ENCODE measurements at regions not wholly inside any gene's neighbourhood (a gene's known extent, or its start where the extent isn't known, plus 50 kb on each side); places are given as distances from the start of the nearest gene placed in this dataset.
"Not testable (repeated sequence)": the region's sequence is repeated elsewhere in the genome, so short reads cannot be mapped to it uniquely, and the experiment has no call there.

DNA sequence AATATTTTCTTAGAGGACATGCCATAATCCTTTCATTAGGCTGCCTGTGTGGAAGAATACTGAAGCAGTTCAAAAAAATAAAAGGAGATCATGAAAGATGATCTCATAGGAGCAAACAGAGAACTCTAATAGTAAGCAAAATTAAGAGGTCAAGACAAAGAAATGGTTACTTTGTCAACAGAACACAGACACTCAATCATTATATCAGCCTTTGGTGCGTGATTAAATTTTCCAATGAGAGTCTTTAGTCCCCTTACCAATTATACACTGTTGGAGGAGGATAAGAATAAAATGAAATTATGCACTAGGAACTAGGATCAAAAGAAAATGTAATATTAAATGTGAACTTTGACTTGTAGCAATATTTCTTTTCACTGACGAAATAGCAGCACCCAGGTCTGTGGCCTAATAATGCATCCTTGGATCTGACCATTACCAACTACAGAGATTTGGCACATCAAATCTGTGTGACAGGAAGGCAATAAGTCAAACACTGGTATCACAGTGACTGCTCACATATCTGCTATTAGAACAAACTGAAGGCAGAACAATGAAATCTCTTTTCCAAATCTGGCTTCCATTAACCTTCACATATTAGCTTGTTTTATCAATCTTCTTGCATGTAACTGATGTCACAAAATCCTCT, 1812.9 kb downstream of the PLA2G4A start:
- ChIA-PET POLR2A (no interaction called here), CTCF (interaction anchor here (0.5 kb wide), 1 partner anchor 48 kb away, joined by 3 read pairs; no protein-coding TSS in a partner anchor)
- no peak overlapping the region for H3K4me3 ChIP-seq (ENCODE audit: low read depth, low read length)
- TF ChIP-seq, protein P1, sequence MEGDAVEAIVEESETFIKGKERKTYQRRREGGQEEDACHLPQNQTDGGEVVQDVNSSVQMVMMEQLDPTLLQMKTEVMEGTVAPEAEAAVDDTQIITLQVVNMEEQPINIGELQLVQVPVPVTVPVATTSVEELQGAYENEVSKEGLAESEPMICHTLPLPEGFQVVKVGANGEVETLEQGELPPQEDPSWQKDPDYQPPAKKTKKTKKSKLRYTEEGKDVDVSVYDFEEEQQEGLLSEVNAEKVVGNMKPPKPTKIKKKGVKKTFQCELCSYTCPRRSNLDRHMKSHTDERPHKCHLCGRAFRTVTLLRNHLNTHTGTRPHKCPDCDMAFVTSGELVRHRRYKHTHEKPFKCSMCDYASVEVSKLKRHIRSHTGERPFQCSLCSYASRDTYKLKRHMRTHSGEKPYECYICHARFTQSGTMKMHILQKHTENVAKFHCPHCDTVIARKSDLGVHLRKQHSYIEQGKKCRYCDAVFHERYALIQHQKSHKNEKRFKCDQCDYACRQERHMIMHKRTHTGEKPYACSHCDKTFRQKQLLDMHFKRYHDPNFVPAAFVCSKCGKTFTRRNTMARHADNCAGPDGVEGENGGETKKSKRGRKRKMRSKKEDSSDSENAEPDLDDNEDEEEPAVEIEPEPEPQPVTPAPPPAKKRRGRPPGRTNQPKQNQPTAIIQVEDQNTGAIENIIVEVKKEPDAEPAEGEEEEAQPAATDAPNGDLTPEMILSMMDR (IDR thresholded peaks at IDR 0.05; ENCODE audit: insufficient read depth, low read length, missing control alignments): no peak
- DNase-seq (ENCODE audit: low read depth, low spot score): no peak

DNA sequence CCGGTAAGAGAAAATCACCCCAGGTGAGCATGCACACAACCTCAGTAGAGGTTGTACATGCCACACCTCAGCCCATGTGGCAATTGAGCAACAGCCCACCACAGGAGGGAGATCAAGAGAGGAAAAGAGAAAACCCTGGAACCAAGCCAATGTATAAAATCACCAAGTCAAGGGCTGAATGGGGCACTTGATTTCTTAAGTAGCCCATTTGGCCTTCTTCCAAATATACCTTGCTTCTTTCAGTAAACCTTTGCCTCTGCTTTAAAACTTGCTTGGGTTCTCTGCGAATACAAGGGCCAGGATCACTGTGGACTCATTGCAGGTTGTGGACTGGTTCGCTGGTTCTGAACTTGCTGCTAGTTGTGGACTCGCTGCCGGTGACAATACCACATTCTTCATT, 1814.0 kb downstream of the PLA2G4A start:
- H3K4me3 ChIP-seq (ENCODE audit: low read depth, low read length): no peak overlapping the region
- TF ChIP-seq, protein P1 (IDR thresholded peaks at IDR 0.05; ENCODE audit: insufficient read depth, low read length, missing control alignments): no peak
- DNase-seq (ENCODE audit: low read depth, low spot score): no peak
- ChIA-PET POLR2A (no interaction called here), CTCF (no interaction called here)

- H3K4me3 ChIP-seq (ENCODE audit: low read depth, low read length): no peak overlapping the region
- POLR2A ChIA-PET: no interaction called here
- peak; percentile 79 for DNase-seq (ENCODE audit: low read depth, low spot score)
- TF ChIP-seq, protein P1 (IDR thresholded peaks at IDR 0.05; ENCODE audit: insufficient read depth, low read length, missing control alignments): no peak
- CTCF ChIA-PET: interaction anchor here (0.8 kb wide), 1 partner anchor 9 kb away, joined by 4 read pairs; no protein-coding TSS in a partner anchor
Observed at GRCh38 chr1:188652678-188653077, 1823.9 kb downstream of the PLA2G4A start.

- DNase-seq (ENCODE audit: low read depth, low spot score); POLR2A ChIA-PET; CTCF ChIA-PET; H3K4me3 ChIP-seq (ENCODE audit: low read depth, low read length): not testable (repeated sequence)
Observed at GRCh38 chr1:188655966-188656365, 1821.7 kb downstream of the BRINP3 start.

DNA sequence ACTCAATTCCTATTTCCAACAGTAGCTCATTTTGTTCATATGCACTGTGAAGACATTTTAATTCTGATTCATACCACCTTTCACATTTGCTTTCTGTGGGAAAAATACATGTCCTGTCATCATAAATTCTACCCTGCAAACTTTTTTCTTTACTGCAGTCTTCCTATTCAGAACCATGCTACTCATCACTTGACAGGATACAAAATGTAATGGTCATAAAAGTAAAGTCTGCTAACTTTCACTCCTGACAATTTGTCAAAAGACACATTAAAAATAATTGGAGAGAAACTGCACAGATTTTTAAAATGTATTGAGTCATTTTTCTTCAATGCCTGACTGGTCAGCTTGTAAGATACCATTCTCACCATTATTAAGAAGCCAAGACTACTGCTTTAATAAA, 1817.1 kb downstream of the BRINP3 start:
- H3K4me3 ChIP-seq (ENCODE audit: low read depth, low read length): no peak overlapping the region
- TF ChIP-seq, protein P1 (IDR thresholded peaks at IDR 0.05; ENCODE audit: insufficient read depth, low read length, missing control alignments): no peak
- DNase-seq (ENCODE audit: low read depth, low spot score): no peak
- ChIA-PET CTCF (interaction anchor here (0.9 kb wide), 1 partner anchor 14 kb away, joined by 3 read pairs; no protein-coding TSS in a partner anchor), POLR2A (no interaction called here)

GRCh38 chr1:188665477-188665876, 1812.2 kb downstream of the BRINP3 start:
- H3K4me3 ChIP-seq (ENCODE audit: low read depth, low read length): no peak overlapping the region
- POLR2A ChIA-PET: no interaction called here
- CTCF ChIA-PET: no interaction called here
- DNase-seq (ENCODE audit: low read depth, low spot score): no peak
- TF ChIP-seq, protein P1 (IDR thresholded peaks at IDR 0.05; ENCODE audit: insufficient read depth, low read length, missing control alignments): no peak

- CTCF ChIA-PET: interaction anchor here (0.7 kb wide), 1 partner anchor 13 kb away, joined by 3 read pairs; no protein-coding TSS in a partner anchor
- TF ChIP-seq, protein P1 (IDR thresholded peaks at IDR 0.05; ENCODE audit: insufficient read depth, low read length, missing control alignments): no peak
Observed at GRCh38 chr1:188668083-188668482, 1809.6 kb downstream of the BRINP3 start.

More at GRCh38 chr1:188668083-188668482, 1809.6 kb downstream of the BRINP3 start:
- no peak for DNase-seq (ENCODE audit: low read depth, low spot score)
- H3K4me3 ChIP-seq (ENCODE audit: low read depth, low read length): no peak overlapping the region
- POLR2A ChIA-PET: no interaction called here
